GM23338 (cell line): ENCODE measurements at regions not wholly inside any gene's neighbourhood (a gene's known extent, or its start where the extent isn't known, plus 50 kb on each side); places are given as distances from the start of the nearest gene placed in this dataset.

ENCODE experiments used
- ATAC-seq: fragments of 200-7000 bp; cut with Tn5 transposase; 3 replicates; pipeline ENCODE4 v1.9.1; 2020
- DNase-seq: peaks from one replicate; pipeline ENCODE4 v3.0.0-alpha.2; 2015; ENCODE audit warnings: low spot score
- H2AFZ ChIP-seq: fragments of 200-600 bp; sonication (generic); 2 replicates; pipeline ENCODE4 v1.8.0; 2016; ENCODE audit warnings: antibody characterized with exemption, mild to moderate bottlenecking, moderate library complexity
- H3F3A ChIP-seq: fragments of 200-600 bp; sonication (generic); replicated peaks from 2 replicates; pipeline ENCODE4 v1.8.0; 2017; ENCODE audit warnings: antibody characterized with exemption, mixed run types, low read depth
- H3K27ac ChIP-seq: fragments of 200-600 bp; sonication (generic); 2 replicates; pipeline ENCODE4 v1.6.1; 2016; ENCODE audit warnings: low read depth
- H3K27me3 ChIP-seq: fragments of 200-600 bp; sonication (generic); 2 replicates; pipeline ENCODE4 v1.8.0; 2016; ENCODE audit warnings: mild to moderate bottlenecking, mixed run types, moderate library complexity; ENCODE audit not compliant: insufficient read depth
- H3K36me3 ChIP-seq: fragments of 200-600 bp; sonication (generic); 2 replicates; pipeline ENCODE4 v1.8.0; 2016; ENCODE audit warnings: mild to moderate bottlenecking; ENCODE audit not compliant: insufficient read depth
- H3K4me1 ChIP-seq: fragments of 200-600 bp; sonication (generic); 2 replicates; pipeline ENCODE4 v1.8.0; 2016; ENCODE audit warnings: mild to moderate bottlenecking, moderate library complexity; ENCODE audit not compliant: insufficient read depth
- H3K4me2 ChIP-seq: fragments of 200-600 bp; sonication (generic); 2 replicates; pipeline ENCODE4 v1.7.1; 2017; ENCODE audit warnings: mixed run types
- H3K4me3 ChIP-seq: fragments of 200-600 bp; sonication (generic); 2 replicates; pipeline ENCODE4 v1.6.1; 2016; ENCODE audit warnings: mixed run types
- H3K79me2 ChIP-seq: fragments of 200-600 bp; sonication (generic); replicated peaks from 2 replicates; pipeline ENCODE4 v1.8.0; 2017; ENCODE audit warnings: mild to moderate bottlenecking; ENCODE audit not compliant: insufficient read depth
- H3K9me2 ChIP-seq: fragments of 200-600 bp; sonication (generic); 2 replicates; pipeline ENCODE4 v1.8.0; 2017; ENCODE audit not compliant: insufficient read depth
- H4K20me1 ChIP-seq: fragments of 200-600 bp; sonication (generic); replicated peaks from 2 replicates; pipeline ENCODE4 v1.8.0; 2017; ENCODE audit warnings: mild to moderate bottlenecking; ENCODE audit not compliant: insufficient read depth
- H3K27ac Mint-ChIP-seq: 2 replicates; pipeline ENCODE4 v1.8.0; 2020; ENCODE audit warnings: inconsistent platforms, mild to moderate bottlenecking, moderate library complexity, mixed read lengths
- H3K27me3 Mint-ChIP-seq: 3 replicates; pipeline ENCODE4 v1.8.0; 2022; ENCODE audit warnings: low read depth, mild to moderate bottlenecking, moderate library complexity, mixed read lengths, inconsistent platforms; ENCODE audit not compliant: insufficient read depth, poor library complexity
- H3K36me3 Mint-ChIP-seq: 3 replicates; pipeline ENCODE4 v1.8.0; 2021; ENCODE audit warnings: low read depth, mild to moderate bottlenecking, inconsistent platforms, moderate library complexity, mixed read lengths
- H3K4me1 Mint-ChIP-seq: 3 replicates; pipeline ENCODE4 v1.8.0; 2020; ENCODE audit warnings: mild to moderate bottlenecking, inconsistent platforms, mixed read lengths
- H3K4me3 Mint-ChIP-seq: 3 replicates; pipeline ENCODE4 v1.8.0; 2021; ENCODE audit warnings: moderate library complexity, mild to moderate bottlenecking, inconsistent platforms, mixed read lengths
- H3K9me3 Mint-ChIP-seq: 3 replicates; pipeline ENCODE4 v1.8.0; 2020; ENCODE audit warnings: moderate library complexity, mild to moderate bottlenecking, inconsistent platforms, mixed read lengths
- EZH2 ChIP-seq: fragments of 200-600 bp; sonication (generic); IDR thresholded peaks from one replicate; pipeline ENCODE4 v1.8.0; 2017; ENCODE audit warnings: antibody characterized with exemption, mild to moderate bottlenecking, low read depth; ENCODE audit not compliant: unreplicated experiment
- JUNB ChIP-seq: IDR thresholded peaks from one replicate; pipeline ENCODE4 v1.6.1; 2016; ENCODE audit warnings: antibody characterized with exemption; ENCODE audit not compliant: unreplicated experiment
- TF ChIP-seq, protein P1 (sequence below): fragments of 250-450 bp; sonication (Bioruptor Pico); IDR thresholded peaks from 2 replicates; pipeline ENCODE4 v1.5.0; 2020; ENCODE audit warnings: mild to moderate bottlenecking, moderate library complexity
- TF ChIP-seq, protein P2 (sequence below): IDR thresholded peaks from 2 replicates; pipeline ENCODE4 v1.6.1; 2016; ENCODE audit warnings: antibody characterized with exemption

DNA sequence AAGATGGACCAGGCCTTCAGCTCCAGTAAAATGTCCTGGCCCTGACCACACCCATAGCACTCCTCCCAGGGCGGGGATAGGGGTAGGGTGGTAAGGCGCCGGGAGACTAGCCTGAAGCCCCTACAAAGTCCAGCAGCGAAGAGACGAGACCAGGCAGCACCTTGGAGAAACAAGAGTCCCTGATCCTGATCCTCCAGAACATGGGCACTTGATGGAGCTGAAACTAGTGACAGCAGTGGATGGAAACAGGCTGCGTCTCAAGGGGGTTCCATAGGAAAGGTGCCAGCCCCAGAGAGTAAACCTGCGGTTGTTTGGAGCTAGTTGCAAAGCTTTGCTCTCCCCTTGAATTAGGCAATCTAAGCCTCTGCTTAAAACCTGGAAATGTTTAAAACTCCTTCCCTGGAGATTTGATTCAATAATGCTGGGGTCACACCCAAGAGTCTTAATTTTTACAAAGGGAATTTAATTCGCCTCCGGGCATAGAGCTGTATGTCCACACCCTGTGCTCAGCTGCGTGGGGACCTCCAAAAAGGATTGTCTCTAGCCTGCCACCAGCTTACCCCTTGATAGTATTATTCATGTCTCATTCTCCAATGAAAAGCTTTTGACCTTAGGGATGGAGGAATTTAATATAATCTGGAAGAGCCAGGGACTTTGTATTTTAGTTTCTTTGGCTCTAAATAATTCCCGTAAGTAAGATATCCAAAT is 258.6 kb downstream of the PMP22 start (continued):
- TF ChIP-seq, protein P1, sequence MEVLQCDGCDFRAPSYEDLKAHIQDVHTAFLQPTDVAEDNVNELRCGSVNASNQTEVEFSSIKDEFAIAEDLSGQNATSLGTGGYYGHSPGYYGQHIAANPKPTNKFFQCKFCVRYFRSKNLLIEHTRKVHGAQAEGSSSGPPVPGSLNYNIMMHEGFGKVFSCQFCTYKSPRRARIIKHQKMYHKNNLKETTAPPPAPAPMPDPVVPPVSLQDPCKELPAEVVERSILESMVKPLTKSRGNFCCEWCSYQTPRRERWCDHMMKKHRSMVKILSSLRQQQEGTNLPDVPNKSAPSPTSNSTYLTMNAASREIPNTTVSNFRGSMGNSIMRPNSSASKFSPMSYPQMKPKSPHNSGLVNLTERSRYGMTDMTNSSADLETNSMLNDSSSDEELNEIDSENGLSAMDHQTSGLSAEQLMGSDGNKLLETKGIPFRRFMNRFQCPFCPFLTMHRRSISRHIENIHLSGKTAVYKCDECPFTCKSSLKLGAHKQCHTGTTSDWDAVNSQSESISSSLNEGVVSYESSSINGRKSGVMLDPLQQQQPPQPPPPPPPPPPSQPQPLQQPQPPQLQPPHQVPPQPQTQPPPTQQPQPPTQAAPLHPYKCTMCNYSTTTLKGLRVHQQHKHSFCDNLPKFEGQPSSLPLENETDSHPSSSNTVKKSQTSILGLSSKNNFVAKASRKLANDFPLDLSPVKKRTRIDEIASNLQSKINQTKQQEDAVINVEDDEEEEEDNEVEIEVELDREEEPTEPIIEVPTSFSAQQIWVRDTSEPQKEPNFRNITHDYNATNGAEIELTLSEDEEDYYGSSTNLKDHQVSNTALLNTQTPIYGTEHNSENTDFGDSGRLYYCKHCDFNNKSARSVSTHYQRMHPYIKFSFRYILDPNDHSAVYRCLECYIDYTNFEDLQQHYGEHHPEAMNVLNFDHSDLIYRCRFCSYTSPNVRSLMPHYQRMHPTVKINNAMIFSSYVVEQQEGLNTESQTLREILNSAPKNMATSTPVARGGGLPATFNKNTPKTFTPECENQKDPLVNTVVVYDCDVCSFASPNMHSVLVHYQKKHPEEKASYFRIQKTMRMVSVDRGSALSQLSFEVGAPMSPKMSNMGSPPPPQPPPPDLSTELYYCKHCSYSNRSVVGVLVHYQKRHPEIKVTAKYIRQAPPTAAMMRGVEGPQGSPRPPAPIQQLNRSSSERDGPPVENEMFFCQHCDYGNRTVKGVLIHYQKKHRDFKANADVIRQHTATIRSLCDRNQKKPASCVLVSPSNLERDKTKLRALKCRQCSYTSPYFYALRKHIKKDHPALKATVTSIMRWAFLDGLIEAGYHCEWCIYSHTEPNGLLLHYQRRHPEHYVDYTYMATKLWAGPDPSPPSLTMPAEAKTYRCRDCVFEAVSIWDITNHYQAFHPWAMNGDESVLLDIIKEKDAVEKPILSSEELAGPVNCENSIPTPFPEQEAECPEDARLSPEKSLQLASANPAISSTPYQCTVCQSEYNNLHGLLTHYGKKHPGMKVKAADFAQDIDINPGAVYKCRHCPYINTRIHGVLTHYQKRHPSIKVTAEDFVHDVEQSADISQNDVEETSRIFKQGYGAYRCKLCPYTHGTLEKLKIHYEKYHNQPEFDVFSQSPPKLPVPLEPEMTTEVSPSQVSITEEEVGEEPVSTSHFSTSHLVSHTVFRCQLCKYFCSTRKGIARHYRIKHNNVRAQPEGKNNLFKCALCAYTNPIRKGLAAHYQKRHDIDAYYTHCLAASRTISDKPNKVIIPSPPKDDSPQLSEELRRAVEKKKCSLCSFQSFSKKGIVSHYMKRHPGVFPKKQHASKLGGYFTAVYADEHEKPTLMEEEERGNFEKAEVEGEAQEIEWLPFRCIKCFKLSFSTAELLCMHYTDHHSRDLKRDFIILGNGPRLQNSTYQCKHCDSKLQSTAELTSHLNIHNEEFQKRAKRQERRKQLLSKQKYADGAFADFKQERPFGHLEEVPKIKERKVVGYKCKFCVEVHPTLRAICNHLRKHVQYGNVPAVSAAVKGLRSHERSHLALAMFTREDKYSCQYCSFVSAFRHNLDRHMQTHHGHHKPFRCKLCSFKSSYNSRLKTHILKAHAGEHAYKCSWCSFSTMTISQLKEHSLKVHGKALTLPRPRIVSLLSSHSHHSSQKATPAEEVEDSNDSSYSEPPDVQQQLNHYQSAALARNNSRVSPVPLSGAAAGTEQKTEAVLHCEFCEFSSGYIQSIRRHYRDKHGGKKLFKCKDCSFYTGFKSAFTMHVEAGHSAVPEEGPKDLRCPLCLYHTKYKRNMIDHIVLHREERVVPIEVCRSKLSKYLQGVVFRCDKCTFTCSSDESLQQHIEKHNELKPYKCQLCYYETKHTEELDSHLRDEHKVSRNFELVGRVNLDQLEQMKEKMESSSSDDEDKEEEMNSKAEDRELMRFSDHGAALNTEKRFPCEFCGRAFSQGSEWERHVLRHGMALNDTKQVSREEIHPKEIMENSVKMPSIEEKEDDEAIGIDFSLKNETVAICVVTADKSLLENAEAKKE, result no peak
- TF ChIP-seq JUNB, result no peak

DNA sequence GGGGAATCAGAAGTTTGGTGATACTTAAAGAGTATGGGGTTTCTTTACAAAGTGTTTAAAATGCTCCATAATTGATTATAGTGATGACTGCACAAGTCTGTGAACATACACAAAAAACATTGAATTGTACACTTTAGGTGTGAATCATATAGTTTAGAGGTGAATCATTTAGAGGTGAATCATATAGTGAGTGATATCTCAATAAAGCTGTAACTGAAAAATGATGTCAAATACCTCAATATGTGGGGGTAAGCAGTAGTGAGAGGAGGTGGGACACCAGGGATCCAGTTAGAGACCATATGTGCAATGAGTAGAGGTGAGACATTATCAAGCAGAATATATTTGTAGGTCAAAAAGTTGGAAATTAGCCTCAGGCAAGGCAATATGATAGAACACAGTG is 264.5 kb downstream of the PMP22 start:
- Histone ChIP-seq H3F3A (no peaks in the 10 kb centered on the region), H3K4me1 (no peaks in the 10 kb centered on the region), H2AFZ (no peak overlapping the region), H3K36me3 (no peaks in the 10 kb centered on the region; the same call in 1 of the 2 replicates), H3K4me3 (no peak overlapping the region), H3K79me2 (no peaks in the 10 kb centered on the region), H3K9me2 (peaks cover 4% of the 10 kb centered on the region), H3K27ac (no peak overlapping the region), H3K4me2 (no peak overlapping the region), H4K20me1 (no peaks in the 10 kb centered on the region), H3K27me3 (no peaks in the 10 kb centered on the region)
- no peaks in the 10 kb centered on the region for H3K27me3 Mint-ChIP-seq
- H3K9me3 Mint-ChIP-seq, result no peaks in the 10 kb centered on the region; the same call in 2 of the 3 replicates
- no peak for DNase-seq
- ATAC-seq, result no peak
- no peak overlapping the region for H3K27ac Mint-ChIP-seq
- TF ChIP-seq, protein P2, sequence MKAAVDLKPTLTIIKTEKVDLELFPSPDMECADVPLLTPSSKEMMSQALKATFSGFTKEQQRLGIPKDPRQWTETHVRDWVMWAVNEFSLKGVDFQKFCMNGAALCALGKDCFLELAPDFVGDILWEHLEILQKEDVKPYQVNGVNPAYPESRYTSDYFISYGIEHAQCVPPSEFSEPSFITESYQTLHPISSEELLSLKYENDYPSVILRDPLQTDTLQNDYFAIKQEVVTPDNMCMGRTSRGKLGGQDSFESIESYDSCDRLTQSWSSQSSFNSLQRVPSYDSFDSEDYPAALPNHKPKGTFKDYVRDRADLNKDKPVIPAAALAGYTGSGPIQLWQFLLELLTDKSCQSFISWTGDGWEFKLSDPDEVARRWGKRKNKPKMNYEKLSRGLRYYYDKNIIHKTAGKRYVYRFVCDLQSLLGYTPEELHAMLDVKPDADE, result no peak
- TF ChIP-seq EZH2, result no peak
- no peaks in the 10 kb centered on the region; the same call in 2 of the 3 replicates for H3K36me3 Mint-ChIP-seq
- no peaks in the 10 kb centered on the region for H3K4me1 Mint-ChIP-seq
- no peak overlapping the region for H3K4me3 Mint-ChIP-seq
